ENCODE measurements at regions not wholly inside any gene's neighbourhood (a gene's known extent, or its start where the extent isn't known, plus 50 kb on each side); places are given as distances from the start of the nearest gene placed in this dataset.

DNA sequence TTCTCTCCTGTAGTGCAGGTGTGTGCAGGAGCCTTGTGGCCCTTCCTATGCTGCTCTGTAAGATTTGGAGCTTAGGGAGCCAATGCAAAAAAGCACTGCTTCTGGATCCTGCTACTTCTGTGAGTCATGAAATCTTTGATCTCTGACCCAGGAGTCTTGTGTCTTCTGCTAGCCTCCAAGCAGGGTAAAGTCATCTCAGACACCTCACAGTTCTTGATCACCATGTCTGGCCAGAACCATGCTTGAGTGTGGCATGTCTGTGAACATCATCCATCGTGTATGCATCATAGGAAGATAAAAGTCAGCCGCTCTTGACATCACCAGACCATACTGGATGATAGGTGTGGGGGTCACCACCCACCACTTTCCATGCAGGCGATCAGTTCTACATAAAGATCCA is 247.8 kb downstream of the RPLP1 start:
- no peaks in the 10 kb centered on the region for H3K4me1 ChIP-seq (replicated peaks)
- 94% methylated on average over 3 of the region's 3 CpGs for WGBS

DNA sequence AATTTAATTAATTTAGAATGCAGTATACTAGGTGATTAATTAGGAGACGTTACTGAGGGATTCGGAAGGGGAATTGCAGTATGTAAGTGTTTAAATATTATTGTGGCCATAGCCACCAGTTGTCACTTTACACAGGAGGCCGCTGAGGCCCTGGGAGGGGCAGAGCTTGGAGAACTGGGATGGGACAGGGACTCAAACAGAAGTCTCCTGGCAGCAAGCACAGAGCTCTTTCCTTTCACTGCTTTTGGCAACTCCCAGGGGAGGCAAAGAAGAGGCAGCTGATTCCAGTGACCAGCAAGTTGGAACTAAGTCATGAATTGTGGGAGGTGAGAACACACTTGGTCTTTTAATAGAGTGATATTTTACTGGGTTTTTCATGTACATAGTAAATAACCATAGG is 248.6 kb downstream of the RPLP1 start:
- no peak for DNase-seq (ENCODE audit: low spot score)
- TF ChIP-seq POLR2AphosphoS5 (IDR thresholded peaks at IDR 0.05) (no peak), POLR2A (IDR thresholded peaks at IDR 0.05) (no peak)
- TF ChIP-seq, protein P1, sequence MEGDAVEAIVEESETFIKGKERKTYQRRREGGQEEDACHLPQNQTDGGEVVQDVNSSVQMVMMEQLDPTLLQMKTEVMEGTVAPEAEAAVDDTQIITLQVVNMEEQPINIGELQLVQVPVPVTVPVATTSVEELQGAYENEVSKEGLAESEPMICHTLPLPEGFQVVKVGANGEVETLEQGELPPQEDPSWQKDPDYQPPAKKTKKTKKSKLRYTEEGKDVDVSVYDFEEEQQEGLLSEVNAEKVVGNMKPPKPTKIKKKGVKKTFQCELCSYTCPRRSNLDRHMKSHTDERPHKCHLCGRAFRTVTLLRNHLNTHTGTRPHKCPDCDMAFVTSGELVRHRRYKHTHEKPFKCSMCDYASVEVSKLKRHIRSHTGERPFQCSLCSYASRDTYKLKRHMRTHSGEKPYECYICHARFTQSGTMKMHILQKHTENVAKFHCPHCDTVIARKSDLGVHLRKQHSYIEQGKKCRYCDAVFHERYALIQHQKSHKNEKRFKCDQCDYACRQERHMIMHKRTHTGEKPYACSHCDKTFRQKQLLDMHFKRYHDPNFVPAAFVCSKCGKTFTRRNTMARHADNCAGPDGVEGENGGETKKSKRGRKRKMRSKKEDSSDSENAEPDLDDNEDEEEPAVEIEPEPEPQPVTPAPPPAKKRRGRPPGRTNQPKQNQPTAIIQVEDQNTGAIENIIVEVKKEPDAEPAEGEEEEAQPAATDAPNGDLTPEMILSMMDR (IDR thresholded peaks at IDR 0.05) = no peak
- H3K4me3 ChIP-seq = no peak overlapping the region
- no peak overlapping the region for H3K27ac ChIP-seq
- H3K36me3 ChIP-seq = no peaks in the 10 kb centered on the region
- H3K9me3 ChIP-seq = no peaks in the 10 kb centered on the region
- WGBS = 94% methylated on average over 3 of the region's 3 CpGs
- no peaks in the 10 kb centered on the region for H3K27me3 ChIP-seq (replicated peaks; ENCODE audit: insufficient read depth)
- intact Hi-C loops (cut with DNase I) = loop anchor here (5.0 to 10.0 kb wide), 3 partner anchors 94 to 621 kb away; no protein-coding TSS in a partner anchor
- H3K4me1 ChIP-seq (replicated peaks) = no peaks in the 10 kb centered on the region

More for the DNA sequence above, 247.8 kb downstream of the RPLP1 start:
- H3K27me3 ChIP-seq (replicated peaks; ENCODE audit: insufficient read depth) = no peaks in the 10 kb centered on the region
- intact Hi-C loops (cut with DNase I) = loop anchor here (5.0 to 10.0 kb wide), 3 partner anchors 94 to 622 kb away; no protein-coding TSS in a partner anchor
- no peak overlapping the region for H3K4me3 ChIP-seq
- DNase-seq (ENCODE audit: low spot score) = no peak
- no peaks in the 10 kb centered on the region for H3K9me3 ChIP-seq
- H3K27ac ChIP-seq = no peak overlapping the region
- no peak for TF ChIP-seq POLR2A (IDR thresholded peaks at IDR 0.05)
- TF ChIP-seq POLR2AphosphoS5 (IDR thresholded peaks at IDR 0.05) = no peak
- TF ChIP-seq, protein P1 (IDR thresholded peaks at IDR 0.05) = no peak
- no peaks in the 10 kb centered on the region for H3K36me3 ChIP-seq

DNA sequence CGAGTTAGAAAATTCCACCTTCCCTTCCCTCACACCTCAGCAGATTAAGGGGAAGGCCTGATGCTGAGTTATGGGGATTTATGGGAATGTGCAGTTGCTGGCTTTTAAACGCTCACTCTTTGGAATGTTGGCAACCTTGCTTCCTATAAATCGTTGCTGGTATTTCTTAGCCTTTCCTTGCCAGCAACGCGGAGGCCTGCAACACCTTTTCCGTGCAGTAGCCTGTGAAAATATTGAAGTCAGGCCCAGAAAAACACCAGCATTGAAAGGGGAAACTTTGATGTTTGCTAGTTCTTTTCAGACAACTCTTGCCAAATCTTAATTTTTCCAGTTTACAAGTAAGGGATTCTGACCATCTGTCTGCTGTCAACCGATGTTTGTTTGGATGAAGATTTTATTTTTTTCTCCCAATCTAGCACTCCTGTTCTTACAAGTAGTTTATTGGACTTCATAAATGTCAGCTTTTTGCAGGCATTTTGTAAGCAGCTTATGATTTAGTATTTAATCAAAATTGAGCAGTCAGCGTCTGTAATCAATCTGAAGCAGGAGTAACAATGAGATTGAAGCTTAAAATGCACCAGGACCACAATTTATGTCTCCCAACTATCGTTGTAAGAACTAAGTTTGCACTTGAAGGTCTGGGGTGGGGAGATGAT is 251.0 kb downstream of the RPLP1 start:
- intact Hi-C loops (cut with DNase I) = loop anchor here (2.0 to 10.0 kb wide), 4 partner anchors 91 to 619 kb away; partner anchors contain the start of gene TLE3
- TF ChIP-seq POLR2A (IDR thresholded peaks at IDR 0.05) (no peak), POLR2AphosphoS5 (IDR thresholded peaks at IDR 0.05) (peak; percentile 86)
- no peak overlapping the region for H3K4me3 ChIP-seq
- no peaks in the 10 kb centered on the region for H3K36me3 ChIP-seq
- H3K27me3 ChIP-seq (replicated peaks; ENCODE audit: insufficient read depth) = no peaks in the 10 kb centered on the region
- H3K9me3 ChIP-seq = no peaks in the 10 kb centered on the region
- WGBS = 6% methylated on average over 9 of the region's 9 CpGs
- H3K27ac ChIP-seq = no peak overlapping the region
- H3K4me1 ChIP-seq (replicated peaks) = no peaks in the 10 kb centered on the region
- DNase-seq (ENCODE audit: low spot score) = peak; percentile 79

DNA sequence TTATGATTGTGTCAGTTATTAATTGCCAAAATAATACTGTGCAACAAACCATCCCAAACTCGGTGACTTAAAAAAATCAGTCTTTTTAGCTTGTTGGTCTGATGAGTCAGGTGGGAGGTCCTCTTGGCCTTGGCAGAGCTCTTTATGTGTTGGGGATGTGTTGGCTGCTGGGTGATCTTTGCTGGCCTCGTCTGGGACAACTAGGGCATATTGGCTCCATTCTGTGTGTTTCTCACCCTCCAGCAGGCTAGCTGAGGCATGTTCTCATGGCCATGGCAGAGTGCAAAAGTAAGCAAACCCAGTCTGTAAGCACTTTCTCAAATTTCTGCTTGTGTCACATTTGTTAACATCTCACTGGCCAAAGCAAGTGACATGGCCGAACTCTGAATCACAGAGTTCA is 251.6 kb downstream of the RPLP1 start:
- peak; percentile 75 for DNase-seq (ENCODE audit: low spot score)
- WGBS = 11% methylated on average over 3 of the region's 3 CpGs
- H3K27ac ChIP-seq = no peak overlapping the region
- no peak for TF ChIP-seq POLR2A (IDR thresholded peaks at IDR 0.05)
- TF ChIP-seq, protein P1 (IDR thresholded peaks at IDR 0.05) = peak in 1 of 4 experiments; percentile 6
- peak; percentile 74 for TF ChIP-seq POLR2AphosphoS5 (IDR thresholded peaks at IDR 0.05)
- no peaks in the 10 kb centered on the region for H3K27me3 ChIP-seq (replicated peaks; ENCODE audit: insufficient read depth)
- intact Hi-C loops (cut with DNase I) = loop anchor here (2.0 to 10.0 kb wide), 4 partner anchors 91 to 618 kb away; partner anchors contain the start of gene TLE3
- no peaks in the 10 kb centered on the region for H3K9me3 ChIP-seq
- no peak overlapping the region for H3K4me3 ChIP-seq
- H3K4me1 ChIP-seq (replicated peaks) = no peaks in the 10 kb centered on the region
- no peaks in the 10 kb centered on the region for H3K36me3 ChIP-seq

DNA sequence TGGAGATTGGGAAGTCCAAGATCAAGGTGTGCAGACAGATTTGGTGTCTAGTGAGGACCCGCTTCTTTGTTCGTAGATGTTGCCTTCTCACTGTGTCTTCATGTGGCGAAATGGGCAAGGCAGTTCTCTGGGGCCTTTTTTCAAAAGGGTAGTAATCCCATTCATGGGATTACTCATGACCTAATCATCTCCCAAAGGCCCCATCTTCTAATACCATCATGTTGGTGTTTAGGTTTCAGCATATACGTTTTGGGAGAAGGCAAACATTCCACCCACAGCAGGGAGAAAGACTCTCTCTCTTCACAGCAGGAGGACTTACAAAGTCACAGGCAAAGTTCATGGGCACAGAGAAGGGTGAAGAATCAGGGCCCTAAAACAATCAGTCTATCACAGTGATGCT is 252.1 kb downstream of the RPLP1 start:
- TF ChIP-seq POLR2A (IDR thresholded peaks at IDR 0.05) = no peak
- TF ChIP-seq, protein P1 (IDR thresholded peaks at IDR 0.05) = no peak
- TF ChIP-seq POLR2AphosphoS5 (IDR thresholded peaks at IDR 0.05) = no peak
- Histone ChIP-seq H3K36me3 (no peaks in the 10 kb centered on the region), H3K9me3 (no peaks in the 10 kb centered on the region), H3K27me3 (replicated peaks; ENCODE audit: insufficient read depth) (no peaks in the 10 kb centered on the region), H3K4me3 (no peak overlapping the region), H3K27ac (no peak overlapping the region), H3K4me1 (replicated peaks) (no peaks in the 10 kb centered on the region)
- 92% methylated on average over 4 of the region's 4 CpGs for WGBS
- intact Hi-C loops (cut with DNase I) = loop anchor here (2.0 to 10.0 kb wide), 4 partner anchors 90 to 618 kb away; partner anchors contain the start of gene TLE3
- no peak for DNase-seq (ENCODE audit: low spot score)

All from prostate gland (tissue), 2 donors.